H1 (cell line): ENCODE measurements at regions not wholly inside any gene's neighbourhood (a gene's known extent, or its start where the extent isn't known, plus 50 kb on each side); places are given as distances from the start of the nearest gene placed in this dataset.

Experiments
- CTCF ChIA-PET: fragments of 300-600 bp; sonication (Branson Sonifier 250); formaldehyde crosslinking; loops from one replicate; lab custom pipeline; 2021; ENCODE audit not compliant: partially characterized antibody; lab: Charles Lee
- POLR2A ChIA-PET: fragments of 300-600 bp; sonication (Branson Sonifier 250); formaldehyde crosslinking; loops from one replicate; lab custom pipeline; 2021; ENCODE audit warnings: inconsistent platforms; ENCODE audit not compliant: partially characterized antibody; lab: Charles Lee
- DNase-seq, 2 experiments: peaks; one replicate each; pipeline versions ENCODE4 v3.0.0 to v3.0.0-alpha.2; 2010 to 2022; ENCODE audit warnings: low spot score in 2 of 2, low read depth in 1 of 2, mixed read lengths in 1 of 2
- FAIRE-seq: peaks from 2 replicates; lab custom pipeline; 2011; peaks lifted over from hg19 to GRCh38; lab: Jason Lieb, UNC
- H2AFZ ChIP-seq: 2 replicates; pipeline ENCODE4 v1.8.1; 2012; ENCODE audit warnings: low read length, inconsistent platforms
- H2AK5ac ChIP-seq: 2 replicates; pipeline ENCODE4 v1.6.1; 2013; ENCODE audit warnings: low read depth, low read length
- H2BK120ac ChIP-seq: replicated peaks from 2 replicates; pipeline ENCODE3; 2013; ENCODE audit warnings: low read depth, low read length, inconsistent platforms
- H2BK12ac ChIP-seq: 2 replicates; pipeline ENCODE4 v1.6.1; 2013; ENCODE audit warnings: low read depth, low read length
- H2BK15ac ChIP-seq: 2 replicates; pipeline ENCODE4 v1.6.1; 2013; ENCODE audit warnings: low read length
- H2BK20ac ChIP-seq: 2 replicates; pipeline ENCODE4 v1.6.1; 2013; ENCODE audit warnings: low read length
- H2BK5ac ChIP-seq: 2 replicates; pipeline ENCODE4 v1.6.1; 2013; ENCODE audit warnings: low read depth, low read length
- H3K14ac ChIP-seq: 2 replicates; pipeline ENCODE4 v1.6.1; 2013; ENCODE audit warnings: inconsistent platforms; ENCODE audit not compliant: insufficient read length
- H3K18ac ChIP-seq: 2 replicates; pipeline ENCODE4 v1.6.1; 2013; ENCODE audit warnings: low read length; ENCODE audit errors: extremely low read depth
- H3K23ac ChIP-seq: 2 replicates; pipeline ENCODE4 v1.6.1; 2013; ENCODE audit warnings: inconsistent platforms; ENCODE audit not compliant: insufficient read length
- H3K23me2 ChIP-seq: 2 replicates; pipeline ENCODE4 v1.6.1; 2013; ENCODE audit warnings: low read depth, low read length
- H3K27ac ChIP-seq: 2 replicates; pipeline ENCODE4 v1.6.1; 2011; ENCODE audit warnings: low read depth, low read length, inconsistent platforms
- H3K27me3 ChIP-seq, 4 experiments: replicated peaks in 1 of 4; 1 replicate in 1 of 4; 2 replicates in 3 of 4; pipeline versions ENCODE4 v1.6.1 to v1.8.1; 2011 to 2013; ENCODE audit warnings: low read length in 3 of 4, mild to moderate bottlenecking in 3 of 4, inconsistent platforms in 2 of 4, mixed read lengths in 2 of 4, moderate library complexity in 1 of 4; ENCODE audit not compliant: control insufficient read depth in 3 of 4, insufficient read depth in 3 of 4; ENCODE audit errors: extremely low read depth in 1 of 4
- H3K36me3 ChIP-seq, 4 experiments: 2 replicates each; pipeline versions ENCODE4 v1.6.1 to v1.8.1; 2011 to 2013; ENCODE audit warnings: mild to moderate bottlenecking in 4 of 4, low read length in 3 of 4, moderate library complexity in 2 of 4, control low read depth in 1 of 4, inconsistent platforms in 1 of 4; ENCODE audit not compliant: insufficient read depth in 4 of 4, control insufficient read depth in 2 of 4
- H3K4ac ChIP-seq: replicated peaks from 2 replicates; pipeline ENCODE3; 2013; ENCODE audit warnings: low read length, low read depth, mixed read lengths, inconsistent platforms; ENCODE audit not compliant: insufficient read length
- H3K4me1 ChIP-seq, 4 experiments: replicated peaks in 1 of 4; 1 replicate in 1 of 4; 2 replicates in 3 of 4; pipeline versions ENCODE4 v1.6.1 to v1.8.1; 2011 to 2013; ENCODE audit warnings: low read length in 3 of 4, inconsistent platforms in 2 of 4, mixed read lengths in 1 of 4; ENCODE audit not compliant: insufficient read depth in 4 of 4, control insufficient read depth in 3 of 4
- H3K4me2 ChIP-seq, 2 experiments: 2 replicates each; pipeline versions ENCODE4 v1.6.1 to v1.8.1; 2011 to 2013; ENCODE audit warnings: low read depth in 2 of 2, low read length in 2 of 2, control low read depth in 1 of 2, inconsistent platforms in 1 of 2, mild to moderate bottlenecking in 1 of 2; ENCODE audit not compliant: insufficient read depth in 1 of 2
- H3K4me3 ChIP-seq, 4 experiments: fragments of 200-600, 300-600 bp in 1 of 4; sonication (generic), shearing (Covaris generic), sonication (Bioruptor Twin) in 1 of 4; 2 replicates each; pipeline versions ENCODE4 v1.5.1 to v1.8.1; 2011 to 2016; ENCODE audit warnings: low read length in 4 of 4, low read depth in 3 of 4, control low read depth in 2 of 4, inconsistent platforms in 2 of 4, mild to moderate bottlenecking in 2 of 4, mixed read lengths in 1 of 4, moderate library complexity in 1 of 4; ENCODE audit not compliant: insufficient read depth in 2 of 4; ENCODE audit errors: extremely low read depth in 1 of 4
- H3K56ac ChIP-seq: replicated peaks from 2 replicates; pipeline ENCODE3; 2013; ENCODE audit warnings: low read depth, mild to moderate bottlenecking, mixed read lengths, low read length, inconsistent platforms; ENCODE audit not compliant: insufficient read length
- H3K79me1 ChIP-seq: 2 replicates; pipeline ENCODE4 v1.6.1; 2013; ENCODE audit warnings: low read depth, low read length, control low read depth
- H3K79me2 ChIP-seq, 2 experiments: 2 replicates each; pipeline versions ENCODE4 v1.6.1 to v1.8.1; 2012 to 2013; ENCODE audit warnings: low read length in 2 of 2, mild to moderate bottlenecking in 2 of 2, inconsistent platforms in 1 of 2; ENCODE audit not compliant: insufficient read depth in 2 of 2, control insufficient read depth in 1 of 2
- H3K9ac ChIP-seq, 4 experiments: replicated peaks in 1 of 4; 1 replicate in 1 of 4; 2 replicates in 3 of 4; pipeline versions ENCODE4 v1.6.1 to v1.8.1; 2011 to 2013; ENCODE audit warnings: low read depth in 3 of 4, low read length in 3 of 4, control low read depth in 2 of 4, mild to moderate bottlenecking in 2 of 4, moderate library complexity in 2 of 4, inconsistent platforms in 1 of 4; ENCODE audit errors: extremely low read depth in 1 of 4
- H3K9me3 ChIP-seq, 2 experiments: 2 replicates each; pipeline versions ENCODE4 v1.6.1 to v1.8.1; 2012 to 2013; ENCODE audit warnings: mild to moderate bottlenecking in 2 of 2, moderate library complexity in 2 of 2, control low read depth in 1 of 2, inconsistent platforms in 1 of 2, low read depth in 1 of 2, low read length in 1 of 2, mixed read lengths in 1 of 2; ENCODE audit not compliant: insufficient read depth in 2 of 2
- H4K20me1 ChIP-seq, 2 experiments: replicated peaks in 1 of 2; 2 replicates each; pipeline versions ENCODE3 to v1.8.1; 2011 to 2013; ENCODE audit warnings: inconsistent platforms in 2 of 2, low read length in 2 of 2, mild to moderate bottlenecking in 1 of 2; ENCODE audit not compliant: insufficient read depth in 2 of 2, control insufficient read depth in 1 of 2
- H4K5ac ChIP-seq: 2 replicates; pipeline ENCODE4 v1.6.1; 2013; ENCODE audit warnings: low read length, low read depth, mixed read lengths, inconsistent platforms; ENCODE audit not compliant: insufficient read length
- H4K8ac ChIP-seq: 2 replicates; pipeline ENCODE4 v1.8.0; 2013; ENCODE audit warnings: mild to moderate bottlenecking, moderate library complexity, low read length, inconsistent platforms; ENCODE audit not compliant: insufficient read depth; ENCODE audit errors: extremely low read depth
- H4K91ac ChIP-seq: replicated peaks from 2 replicates; pipeline ENCODE3; 2013; ENCODE audit warnings: low read length, mixed read lengths, inconsistent platforms; ENCODE audit not compliant: insufficient read length
- ASH2L ChIP-seq: fragments of 200-600, 300-600 bp; sonication (generic); IDR thresholded peaks from one replicate; pipeline ENCODE4 v1.7.1; 2017; ENCODE audit warnings: low read length
- CREB1 ChIP-seq: IDR thresholded peaks from 2 replicates; pipeline ENCODE4 v1.6.1; 2012; ENCODE audit warnings: inconsistent platforms
- E2F6 ChIP-seq: IDR thresholded peaks from 2 replicates; pipeline ENCODE4 v1.6.1; 2012; ENCODE audit warnings: inconsistent platforms
- EP300 ChIP-seq, 2 experiments: IDR thresholded peaks; 1 replicate in 1 of 2; 2 replicates in 1 of 2; pipeline ENCODE4 v1.6.1; 2011 to 2012; ENCODE audit warnings: low read depth in 2 of 2, low read length in 2 of 2, mild to moderate bottlenecking in 2 of 2, borderline replicate concordance in 1 of 2, inconsistent platforms in 1 of 2, moderate library complexity in 1 of 2
- EZH2 ChIP-seq: fragments of 200-600 bp; sonication (generic); IDR thresholded peaks from 2 replicates; pipeline ENCODE4 v1.7.1; 2012; ENCODE audit warnings: low read depth, mild to moderate bottlenecking, moderate library complexity, low read length, inconsistent platforms; ENCODE audit not compliant: severe bottlenecking
- GTF2F1 ChIP-seq: IDR thresholded peaks from 2 replicates; pipeline ENCODE4 v1.6.1; 2012; ENCODE audit warnings: low read depth, low read length, improper control_type of control experiment, borderline replicate concordance
- HDAC6 ChIP-seq: IDR thresholded peaks from one replicate; pipeline ENCODE4 v1.7.1; 2012; ENCODE audit warnings: low read depth, mild to moderate bottlenecking, inconsistent platforms, low read length, moderate library complexity
- JUN ChIP-seq: IDR thresholded peaks from 2 replicates; pipeline ENCODE4 v1.6.1; 2011; ENCODE audit warnings: low read depth, mild to moderate bottlenecking, improper control_type of control experiment, low read length
- KDM1A ChIP-seq: fragments of 200-600, 300-600 bp; sonication (generic); IDR thresholded peaks from 2 replicates; pipeline ENCODE4 v1.7.1; 2016; ENCODE audit warnings: mild to moderate bottlenecking, low read length, borderline replicate concordance
- POLR2AphosphoS5 ChIP-seq: IDR thresholded peaks from 2 replicates; pipeline ENCODE4 v1.6.1; 2011; ENCODE audit warnings: low read depth, low read length
- SAP30 ChIP-seq: fragments of 300-600 bp; sonication (generic); IDR thresholded peaks from 2 replicates; pipeline ENCODE4 v1.7.1; 2012; ENCODE audit warnings: low read length, moderate library complexity, mild to moderate bottlenecking, inconsistent platforms; ENCODE audit not compliant: insufficient read depth, insufficient replicate concordance
- SP1 ChIP-seq: IDR thresholded peaks from 2 replicates; pipeline ENCODE4 v1.6.1; 2011; ENCODE audit warnings: low read depth, low read length
- SUZ12 ChIP-seq: fragments of 200-600 bp; sonication (generic); IDR thresholded peaks from 2 replicates; pipeline ENCODE4 v1.6.1; 2012; ENCODE audit warnings: mild to moderate bottlenecking, inconsistent platforms, low read length, moderate library complexity, mixed read lengths
- TCF12 ChIP-seq: IDR thresholded peaks from 2 replicates; pipeline ENCODE4 v1.6.1; 2011; ENCODE audit warnings: low read depth, mild to moderate bottlenecking, low read length
- WGBS, 2 experiments: shearing (Covaris generic) in 1 of 2; methylation state at CpG; one replicate each; pipeline versions ENCODE4 v1.1.6 to v1.1.7; 2013 to 2015; ENCODE audit warnings: low lambda C conversion rate in 2 of 2, mixed read lengths in 2 of 2, inconsistent platforms in 1 of 2, low coverage in 1 of 2, missing lambda C conversion rate in 1 of 2; ENCODE audit not compliant: insufficient replicate concordance in 2 of 2, insufficient coverage in 1 of 2, insufficient read length in 1 of 2; ENCODE audit errors: extremely low coverage in 1 of 2, missing lambda C conversion rate in 1 of 2; 5-methylcytosine and 5-hydroxymethylcytosine counted together

GRCh38 chr10:131556897-131557495 is 245.5 kb upstream of the TCERG1L start:
- no peak overlapping the region for H2AFZ ChIP-seq
- H3K23ac ChIP-seq, result no peak overlapping the region
- H3K79me1 ChIP-seq, result no peaks in the 10 kb centered on the region
- H3K4me3 ChIP-seq, result no peak overlapping the region
- H3K9ac ChIP-seq, result no peak overlapping the region
- H4K8ac ChIP-seq, result no peak overlapping the region
- H4K5ac ChIP-seq, result no peak overlapping the region
- H3K27me3 ChIP-seq, result no peaks in the 10 kb centered on the region
- no peaks in the 10 kb centered on the region for H3K9me3 ChIP-seq
- H2BK120ac ChIP-seq, result no peak overlapping the region
- 95% methylated on average over 12 of the region's 12 CpGs; no CpG with 5 or more reads in 1 of the 2 experiments for WGBS, 2 experiments
- no peaks in the 10 kb centered on the region for H3K36me3 ChIP-seq
- H3K4ac ChIP-seq, result no peak overlapping the region
- no peak overlapping the region for H3K4me2 ChIP-seq
- peaks cover 0 to 3% (median 0%) of the 10 kb centered on the region in 4 experiments; a peak in 3 of 7 replicates for H3K4me1 ChIP-seq
- DNase-seq, result no peak
- no peak overlapping the region for H4K91ac ChIP-seq
- H4K20me1 ChIP-seq, result peaks cover 0 to 2% of the 10 kb centered on the region in 2 experiments
- no peaks in the 10 kb centered on the region for H3K79me2 ChIP-seq
- H3K14ac ChIP-seq, result no peak overlapping the region
- no peak overlapping the region for H3K56ac ChIP-seq
- no peaks in the 10 kb centered on the region for H3K23me2 ChIP-seq
- no peak overlapping the region for H2BK15ac ChIP-seq
- H2AK5ac ChIP-seq, result no peak overlapping the region
- ChIA-PET POLR2A (no interaction called here), CTCF (interaction anchor here (0.6 to 1.4 kb wide), 2 partner anchors 13 to 749 kb away, joined by 3 read pairs; no protein-coding TSS in a partner anchor)
- FAIRE-seq, result no peak
- H2BK20ac ChIP-seq, result no peak overlapping the region
- no peak overlapping the region for H2BK12ac ChIP-seq
- H3K27ac ChIP-seq, result no peak overlapping the region
- H3K18ac ChIP-seq, result no peak overlapping the region
- no peak overlapping the region for H2BK5ac ChIP-seq
- no peak for TF ChIP-seq SP1
- no peak for TF ChIP-seq ASH2L
- no peak for TF ChIP-seq GTF2F1
- no peak for TF ChIP-seq E2F6
- TF ChIP-seq HDAC6, result no peak
- no peak for TF ChIP-seq SAP30
- no peak for TF ChIP-seq TCF12
- no peak for TF ChIP-seq EP300 (IDR thresholded peaks at IDR 0.05; ENCODE audit: borderline replicate concordance in 1 of 2, low read depth in 2 of 2, low read length in 2 of 2)
- no peak for TF ChIP-seq POLR2AphosphoS5
- TF ChIP-seq SUZ12, result no peak
- no peak for TF ChIP-seq KDM1A
- TF ChIP-seq CREB1, result no peak
- no peak for TF ChIP-seq EZH2
- no peak for TF ChIP-seq JUN
